H1 (cell line): ENCODE measurements at regions not wholly inside any gene's neighbourhood (a gene's known extent, or its start where the extent isn't known, plus 50 kb on each side); places are given as distances from the start of the nearest gene placed in this dataset.

ENCODE experiments used
- CTCF ChIA-PET: fragments of 300-600 bp; sonication (Branson Sonifier 250); formaldehyde crosslinking; loops from one replicate; lab custom pipeline; 2021; ENCODE audit not compliant: partially characterized antibody; lab: Charles Lee
- POLR2A ChIA-PET: fragments of 300-600 bp; sonication (Branson Sonifier 250); formaldehyde crosslinking; loops from one replicate; lab custom pipeline; 2021; ENCODE audit warnings: inconsistent platforms; ENCODE audit not compliant: partially characterized antibody; lab: Charles Lee
- DNase-seq, 2 experiments: peaks; one replicate each; pipeline versions ENCODE4 v3.0.0 to v3.0.0-alpha.2; 2010 to 2022; ENCODE audit warnings: low spot score in 2 of 2, low read depth in 1 of 2, mixed read lengths in 1 of 2
- FAIRE-seq: peaks from 2 replicates; lab custom pipeline; 2011; peaks lifted over from hg19 to GRCh38; lab: Jason Lieb, UNC
- H2AFZ ChIP-seq: 2 replicates; pipeline ENCODE4 v1.8.1; 2012; ENCODE audit warnings: low read length, inconsistent platforms
- H2AK5ac ChIP-seq: 2 replicates; pipeline ENCODE4 v1.6.1; 2013; ENCODE audit warnings: low read depth, low read length
- H2BK120ac ChIP-seq: replicated peaks from 2 replicates; pipeline ENCODE3; 2013; ENCODE audit warnings: low read depth, low read length, inconsistent platforms
- H2BK12ac ChIP-seq: 2 replicates; pipeline ENCODE4 v1.6.1; 2013; ENCODE audit warnings: low read depth, low read length
- H2BK15ac ChIP-seq: 2 replicates; pipeline ENCODE4 v1.6.1; 2013; ENCODE audit warnings: low read length
- H2BK20ac ChIP-seq: 2 replicates; pipeline ENCODE4 v1.6.1; 2013; ENCODE audit warnings: low read length
- H2BK5ac ChIP-seq: 2 replicates; pipeline ENCODE4 v1.6.1; 2013; ENCODE audit warnings: low read depth, low read length
- H3K14ac ChIP-seq: 2 replicates; pipeline ENCODE4 v1.6.1; 2013; ENCODE audit warnings: inconsistent platforms; ENCODE audit not compliant: insufficient read length
- H3K18ac ChIP-seq: 2 replicates; pipeline ENCODE4 v1.6.1; 2013; ENCODE audit warnings: low read length; ENCODE audit errors: extremely low read depth
- H3K23ac ChIP-seq: 2 replicates; pipeline ENCODE4 v1.6.1; 2013; ENCODE audit warnings: inconsistent platforms; ENCODE audit not compliant: insufficient read length
- H3K23me2 ChIP-seq: 2 replicates; pipeline ENCODE4 v1.6.1; 2013; ENCODE audit warnings: low read depth, low read length
- H3K27ac ChIP-seq: 2 replicates; pipeline ENCODE4 v1.6.1; 2011; ENCODE audit warnings: low read depth, low read length, inconsistent platforms
- H3K27me3 ChIP-seq, 4 experiments: replicated peaks in 1 of 4; 1 replicate in 1 of 4; 2 replicates in 3 of 4; pipeline versions ENCODE4 v1.6.1 to v1.8.1; 2011 to 2013; ENCODE audit warnings: low read length in 3 of 4, mild to moderate bottlenecking in 3 of 4, inconsistent platforms in 2 of 4, mixed read lengths in 2 of 4, moderate library complexity in 1 of 4; ENCODE audit not compliant: control insufficient read depth in 3 of 4, insufficient read depth in 3 of 4; ENCODE audit errors: extremely low read depth in 1 of 4
- H3K36me3 ChIP-seq, 4 experiments: 2 replicates each; pipeline versions ENCODE4 v1.6.1 to v1.8.1; 2011 to 2013; ENCODE audit warnings: mild to moderate bottlenecking in 4 of 4, low read length in 3 of 4, moderate library complexity in 2 of 4, control low read depth in 1 of 4, inconsistent platforms in 1 of 4; ENCODE audit not compliant: insufficient read depth in 4 of 4, control insufficient read depth in 2 of 4
- H3K4ac ChIP-seq: replicated peaks from 2 replicates; pipeline ENCODE3; 2013; ENCODE audit warnings: low read length, low read depth, mixed read lengths, inconsistent platforms; ENCODE audit not compliant: insufficient read length
- H3K4me1 ChIP-seq, 4 experiments: replicated peaks in 1 of 4; 1 replicate in 1 of 4; 2 replicates in 3 of 4; pipeline versions ENCODE4 v1.6.1 to v1.8.1; 2011 to 2013; ENCODE audit warnings: low read length in 3 of 4, inconsistent platforms in 2 of 4, mixed read lengths in 1 of 4; ENCODE audit not compliant: insufficient read depth in 4 of 4, control insufficient read depth in 3 of 4
- H3K4me2 ChIP-seq, 2 experiments: 2 replicates each; pipeline versions ENCODE4 v1.6.1 to v1.8.1; 2011 to 2013; ENCODE audit warnings: low read depth in 2 of 2, low read length in 2 of 2, control low read depth in 1 of 2, inconsistent platforms in 1 of 2, mild to moderate bottlenecking in 1 of 2; ENCODE audit not compliant: insufficient read depth in 1 of 2
- H3K4me3 ChIP-seq, 4 experiments: fragments of 200-600, 300-600 bp in 1 of 4; sonication (generic), shearing (Covaris generic), sonication (Bioruptor Twin) in 1 of 4; 2 replicates each; pipeline versions ENCODE4 v1.5.1 to v1.8.1; 2011 to 2016; ENCODE audit warnings: low read length in 4 of 4, low read depth in 3 of 4, control low read depth in 2 of 4, inconsistent platforms in 2 of 4, mild to moderate bottlenecking in 2 of 4, mixed read lengths in 1 of 4, moderate library complexity in 1 of 4; ENCODE audit not compliant: insufficient read depth in 2 of 4; ENCODE audit errors: extremely low read depth in 1 of 4
- H3K56ac ChIP-seq: replicated peaks from 2 replicates; pipeline ENCODE3; 2013; ENCODE audit warnings: low read depth, mild to moderate bottlenecking, mixed read lengths, low read length, inconsistent platforms; ENCODE audit not compliant: insufficient read length
- H3K79me1 ChIP-seq: 2 replicates; pipeline ENCODE4 v1.6.1; 2013; ENCODE audit warnings: low read depth, low read length, control low read depth
- H3K79me2 ChIP-seq, 2 experiments: 2 replicates each; pipeline versions ENCODE4 v1.6.1 to v1.8.1; 2012 to 2013; ENCODE audit warnings: low read length in 2 of 2, mild to moderate bottlenecking in 2 of 2, inconsistent platforms in 1 of 2; ENCODE audit not compliant: insufficient read depth in 2 of 2, control insufficient read depth in 1 of 2
- H3K9ac ChIP-seq, 4 experiments: replicated peaks in 1 of 4; 1 replicate in 1 of 4; 2 replicates in 3 of 4; pipeline versions ENCODE4 v1.6.1 to v1.8.1; 2011 to 2013; ENCODE audit warnings: low read depth in 3 of 4, low read length in 3 of 4, control low read depth in 2 of 4, mild to moderate bottlenecking in 2 of 4, moderate library complexity in 2 of 4, inconsistent platforms in 1 of 4; ENCODE audit errors: extremely low read depth in 1 of 4
- H3K9me3 ChIP-seq, 2 experiments: 2 replicates each; pipeline versions ENCODE4 v1.6.1 to v1.8.1; 2012 to 2013; ENCODE audit warnings: mild to moderate bottlenecking in 2 of 2, moderate library complexity in 2 of 2, control low read depth in 1 of 2, inconsistent platforms in 1 of 2, low read depth in 1 of 2, low read length in 1 of 2, mixed read lengths in 1 of 2; ENCODE audit not compliant: insufficient read depth in 2 of 2
- H4K20me1 ChIP-seq, 2 experiments: replicated peaks in 1 of 2; 2 replicates each; pipeline versions ENCODE3 to v1.8.1; 2011 to 2013; ENCODE audit warnings: inconsistent platforms in 2 of 2, low read length in 2 of 2, mild to moderate bottlenecking in 1 of 2; ENCODE audit not compliant: insufficient read depth in 2 of 2, control insufficient read depth in 1 of 2
- H4K5ac ChIP-seq: 2 replicates; pipeline ENCODE4 v1.6.1; 2013; ENCODE audit warnings: low read length, low read depth, mixed read lengths, inconsistent platforms; ENCODE audit not compliant: insufficient read length
- H4K8ac ChIP-seq: 2 replicates; pipeline ENCODE4 v1.8.0; 2013; ENCODE audit warnings: mild to moderate bottlenecking, moderate library complexity, low read length, inconsistent platforms; ENCODE audit not compliant: insufficient read depth; ENCODE audit errors: extremely low read depth
- H4K91ac ChIP-seq: replicated peaks from 2 replicates; pipeline ENCODE3; 2013; ENCODE audit warnings: low read length, mixed read lengths, inconsistent platforms; ENCODE audit not compliant: insufficient read length
- ASH2L ChIP-seq: fragments of 200-600, 300-600 bp; sonication (generic); IDR thresholded peaks from one replicate; pipeline ENCODE4 v1.7.1; 2017; ENCODE audit warnings: low read length
- EP300 ChIP-seq, 2 experiments: IDR thresholded peaks; 1 replicate in 1 of 2; 2 replicates in 1 of 2; pipeline ENCODE4 v1.6.1; 2011 to 2012; ENCODE audit warnings: low read depth in 2 of 2, low read length in 2 of 2, mild to moderate bottlenecking in 2 of 2, borderline replicate concordance in 1 of 2, inconsistent platforms in 1 of 2, moderate library complexity in 1 of 2
- HDAC2 ChIP-seq, 2 experiments: fragments of 300-600 bp in 1 of 2; sonication (generic) in 1 of 2; IDR thresholded peaks; 2 replicates each; pipeline ENCODE4 v1.6.1; 2011 to 2012; ENCODE audit warnings: low read depth in 2 of 2, low read length in 2 of 2, mild to moderate bottlenecking in 2 of 2, moderate library complexity in 2 of 2, borderline replicate concordance in 1 of 2, inconsistent platforms in 1 of 2
- WGBS, 2 experiments: shearing (Covaris generic) in 1 of 2; methylation state at CpG; one replicate each; pipeline versions ENCODE4 v1.1.6 to v1.1.7; 2013 to 2015; ENCODE audit warnings: low lambda C conversion rate in 2 of 2, mixed read lengths in 2 of 2, inconsistent platforms in 1 of 2, low coverage in 1 of 2, missing lambda C conversion rate in 1 of 2; ENCODE audit not compliant: insufficient replicate concordance in 2 of 2, insufficient coverage in 1 of 2, insufficient read length in 1 of 2; ENCODE audit errors: extremely low coverage in 1 of 2, missing lambda C conversion rate in 1 of 2; 5-methylcytosine and 5-hydroxymethylcytosine counted together

- Histone ChIP-seq H4K8ac (no peak overlapping the region), H3K4me3 (no peak overlapping the region), H3K9me3 (no peaks in the 10 kb centered on the region), H3K23me2 (no peaks in the 10 kb centered on the region; the same call in 1 of the 2 replicates), H3K14ac (no peak overlapping the region), H3K36me3 (no peaks in the 10 kb centered on the region), H3K27ac (no peak overlapping the region), H3K4me1 (peaks cover 3 to 9% (median 7%) of the 10 kb centered on the region in 4 experiments; a peak in 5 of 7 replicates), H2BK120ac (no peak overlapping the region), H2AK5ac (no peak overlapping the region), H3K23ac (no peak overlapping the region), H2BK12ac (peak overlapping the region; percentile 88; the same call in 1 of the 2 replicates), H2BK5ac (peak overlapping the region; percentile 54; the same call in 1 of the 2 replicates), H3K79me2 (no peaks in the 10 kb centered on the region), H2AFZ (no peak overlapping the region), H3K56ac (no peak overlapping the region), H2BK15ac (0 out of 2 replicates have a peak overlapping the region, but pooled peaks have one; percentile 23), H4K20me1 (no peaks in the 10 kb centered on the region), H3K4ac (no peak overlapping the region), H3K27me3 (no peaks in the 10 kb centered on the region), H3K18ac (no peak overlapping the region), H4K91ac (peak overlapping the region; percentile 10), H3K79me1 (no peaks in the 10 kb centered on the region), H3K9ac (no peak overlapping the region), H4K5ac (no peak overlapping the region), H2BK20ac (peak overlapping the region; percentile 21; the same call in 1 of the 2 replicates), H3K4me2 (no peak overlapping the region)
- 89% methylated on average over 9 of the region's 12 CpGs; no CpG with 5 or more reads in 1 of the 2 experiments for WGBS, 2 experiments
- FAIRE-seq (no peak), DNase-seq (peak in 1 of 2 experiments; percentile 35)
- POLR2A ChIA-PET = interaction anchor here (0.8 to 1.9 kb wide), 5 partner anchors 9 to 197 kb away, joined by 3 to 5 read pairs (median 3); no protein-coding TSS in a partner anchor
- CTCF ChIA-PET = interaction anchor here (0.8 kb wide), 1 partner anchor 18 kb away, joined by 3 read pairs; no protein-coding TSS in a partner anchor
- TF ChIP-seq EP300 (IDR thresholded peaks at IDR 0.05; ENCODE audit: borderline replicate concordance in 1 of 2, low read depth in 2 of 2, low read length in 2 of 2) (no peak), HDAC2 (IDR thresholded peaks at IDR 0.05; ENCODE audit: borderline replicate concordance in 1 of 2, low read depth in 2 of 2, low read length in 2 of 2) (no peak), ASH2L (no peak)
These were observed 185.9 kb upstream of the TPM1 start for GRCh38 chr15:62856466-62857246.
